Kidney (tissue), 13 donors: ENCODE measurements at regions not wholly inside any gene's neighbourhood (a gene's known extent, or its start where the extent isn't known, plus 50 kb on each side); places are given as distances from the start of the nearest gene placed in this dataset.

Experiments used
- DNase-seq, 5 donors: peaks; one replicate each; pipeline ENCODE4 v3.0.0-alpha.2; 2013 to 2020
- FAIRE-seq: peaks from 2 replicates; lab custom pipeline; 2012; peaks lifted over from hg19 to GRCh38; lab: Jason Lieb, UNC
- H3K27ac ChIP-seq, 2 donors: one replicate each; pipeline ENCODE4 v1.7.0; 2013; ENCODE audit warnings: low read depth in 2 of 2, low read length in 2 of 2, inconsistent platforms in 1 of 2
- H3K27me3 ChIP-seq: one replicate; pipeline ENCODE4 v1.7.1; 2013; ENCODE audit warnings: low read length, inconsistent platforms; ENCODE audit not compliant: control insufficient read depth, insufficient read depth
- H3K36me3 ChIP-seq, 3 donors: one replicate each; pipeline versions ENCODE4 v1.7.0 to v1.7.1; 2013; ENCODE audit warnings: low read length in 3 of 3, control low read depth in 1 of 3, inconsistent platforms in 1 of 3; ENCODE audit not compliant: insufficient read depth in 3 of 3, control insufficient read depth in 2 of 3
- H3K4me1 ChIP-seq, 3 donors: one replicate each; pipeline versions ENCODE4 v1.7.0 to v1.7.1; 2013; ENCODE audit warnings: low read length in 3 of 3, inconsistent platforms in 1 of 3, low read depth in 1 of 3; ENCODE audit not compliant: control insufficient read depth in 2 of 3, insufficient read depth in 2 of 3
- H3K4me3 ChIP-seq, 3 donors: one replicate each; pipeline versions ENCODE4 v1.7.0 to v1.8.1; 2013; ENCODE audit warnings: low read length in 3 of 3, control low read depth in 1 of 3, inconsistent platforms in 1 of 3
- H3K9ac ChIP-seq, 3 donors: one replicate each; pipeline versions ENCODE4 v1.7.0 to v1.7.1; 2013; ENCODE audit warnings: low read length in 3 of 3, control low read depth in 1 of 3, inconsistent platforms in 1 of 3
- H3K9me3 ChIP-seq, 3 donors: one replicate each; pipeline versions ENCODE4 v1.7.0 to v1.7.1; 2013; ENCODE audit warnings: low read length in 3 of 3, control low read depth in 1 of 3, inconsistent platforms in 1 of 3; ENCODE audit not compliant: control insufficient read depth in 2 of 3, insufficient read depth in 1 of 3
- CTCF ChIP-seq: IDR thresholded peaks from 3 replicates; pipeline ENCODE4 v1.5.1; 2012; ENCODE audit warnings: mild to moderate bottlenecking, moderate library complexity, borderline replicate concordance; ENCODE audit not compliant: insufficient read depth; ENCODE audit errors: extremely low read depth
- intact Hi-C: fragments of 100-400 bp; cut with DNase I; formaldehyde crosslinking; loops from one replicate; pipeline ENCODE4 v1.11.1; 2022
- donor health status: control.
- donor health status: control.
- donor health status: control.
- donor health status: control.
- donor health status: control.
- donor health status: DM: yes; HTN: yes; CAD: no.
- donor health status: Normal renal cell carcinoma (clear cell type).

GRCh38 chr9:4353236-4353635 is 53.4 kb upstream of the GLIS3 start:
- TF ChIP-seq CTCF = no peak
- Histone ChIP-seq H3K4me1 (peaks cover 0 to 12% (median 0%) of the 10 kb centered on the region in 3 donors), H3K27me3 (no peaks in the 10 kb centered on the region), H3K27ac (peak overlapping the region; percentile 23 to 41), H3K36me3 (no peaks in the 10 kb centered on the region), H3K9me3 (no peaks in the 10 kb centered on the region), H3K9ac (no peak overlapping the region), H3K4me3 (peak overlapping the region in 1 of 3 donors; percentile 14)
- FAIRE-seq = no peak
- DNase-seq = peak in 3 of 5 donors; percentile 12 to 38 (median 33)
- intact Hi-C loops = no loop called here

- no peak for TF ChIP-seq CTCF
- H3K36me3 ChIP-seq = no peaks in the 10 kb centered on the region
- FAIRE-seq (no peak), DNase-seq (peak in 3 of 5 donors; percentile 17 to 43 (median 24))
- H3K9me3 ChIP-seq = no peaks in the 10 kb centered on the region
- intact Hi-C loops = no loop called here
- H3K27me3 ChIP-seq = no peaks in the 10 kb centered on the region
- no peak overlapping the region for H3K9ac ChIP-seq
- H3K27ac ChIP-seq = no peak overlapping the region
- no peak overlapping the region for H3K4me3 ChIP-seq
- H3K4me1 ChIP-seq = peaks cover 0 to 12% (median 0%) of the 10 kb centered on the region in 3 donors
These were observed 50.0 kb upstream of the GLIS3 start for GRCh38 chr9:4349816-4350418.
